ENCODE measurements at regions not wholly inside any gene's neighbourhood (a gene's known extent, or its start where the extent isn't known, plus 50 kb on each side); places are given as distances from the start of the nearest gene placed in this dataset.

DNA sequence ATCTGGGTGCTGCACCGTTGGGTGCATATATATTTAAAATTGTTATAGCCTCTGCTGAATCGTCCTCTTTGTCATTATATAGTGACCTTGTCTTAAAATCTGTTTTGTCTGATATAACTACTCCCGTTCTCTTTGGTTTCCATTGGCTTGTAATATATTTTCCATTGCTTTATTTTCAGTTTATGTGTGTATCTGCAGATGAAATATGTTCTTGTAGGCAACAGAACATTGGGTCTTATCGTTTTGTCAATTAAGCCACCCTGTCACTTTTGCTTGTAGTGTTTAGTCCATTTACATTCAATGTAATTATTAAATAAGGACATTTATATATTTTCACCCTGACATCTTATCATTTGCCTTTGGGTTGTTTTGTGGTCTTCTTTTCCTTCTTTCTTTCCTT is 933.9 kb downstream of the EPHA7 start:
- 85 to 89% (median 88%) methylated on average over 4 of the region's 4 CpGs for WGBS, 3 donors

DNA sequence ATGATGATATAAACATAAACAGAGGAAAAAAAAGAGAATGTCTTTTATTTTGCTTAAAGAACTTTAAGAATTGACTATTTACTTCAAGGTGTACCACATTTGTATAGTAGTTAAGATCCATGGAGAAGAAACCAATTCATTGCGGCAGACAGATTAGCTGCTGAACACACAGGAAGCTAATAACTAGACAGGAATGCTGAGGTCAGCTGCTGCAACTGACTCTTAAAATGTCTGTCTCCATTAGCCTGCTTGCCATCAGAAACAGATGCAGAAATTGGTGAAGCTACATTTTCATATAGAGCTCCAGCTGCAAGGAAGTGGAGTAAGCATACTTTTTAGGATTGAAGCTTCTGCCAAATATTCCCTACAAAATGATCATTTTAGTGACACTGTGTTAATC is 939.5 kb downstream of the EPHA7 start:
- ATAC-seq, result no peak
- Histone ChIP-seq H3K27me3 (ENCODE audit: insufficient read depth in 3 of 3, low read length in 2 of 3) (no peaks in the 10 kb centered on the region), H3K4me1 (no peaks in the 10 kb centered on the region), H3K9me3 (no peaks in the 10 kb centered on the region), H3K27ac (no peak overlapping the region), H3K36me3 (ENCODE audit: insufficient read depth in 1 of 2, low read depth in 1 of 2) (no peaks in the 10 kb centered on the region), H3K4me3 (no peak overlapping the region)
- intact Hi-C loops (cut with DNase I), result no loop called here
- DNase-seq, result no peak
- WGBS, 3 donors, result 4 to 16% (median 11%) methylated on average over 1 of the region's 1 CpG
- TF ChIP-seq, protein P1, sequence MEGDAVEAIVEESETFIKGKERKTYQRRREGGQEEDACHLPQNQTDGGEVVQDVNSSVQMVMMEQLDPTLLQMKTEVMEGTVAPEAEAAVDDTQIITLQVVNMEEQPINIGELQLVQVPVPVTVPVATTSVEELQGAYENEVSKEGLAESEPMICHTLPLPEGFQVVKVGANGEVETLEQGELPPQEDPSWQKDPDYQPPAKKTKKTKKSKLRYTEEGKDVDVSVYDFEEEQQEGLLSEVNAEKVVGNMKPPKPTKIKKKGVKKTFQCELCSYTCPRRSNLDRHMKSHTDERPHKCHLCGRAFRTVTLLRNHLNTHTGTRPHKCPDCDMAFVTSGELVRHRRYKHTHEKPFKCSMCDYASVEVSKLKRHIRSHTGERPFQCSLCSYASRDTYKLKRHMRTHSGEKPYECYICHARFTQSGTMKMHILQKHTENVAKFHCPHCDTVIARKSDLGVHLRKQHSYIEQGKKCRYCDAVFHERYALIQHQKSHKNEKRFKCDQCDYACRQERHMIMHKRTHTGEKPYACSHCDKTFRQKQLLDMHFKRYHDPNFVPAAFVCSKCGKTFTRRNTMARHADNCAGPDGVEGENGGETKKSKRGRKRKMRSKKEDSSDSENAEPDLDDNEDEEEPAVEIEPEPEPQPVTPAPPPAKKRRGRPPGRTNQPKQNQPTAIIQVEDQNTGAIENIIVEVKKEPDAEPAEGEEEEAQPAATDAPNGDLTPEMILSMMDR (IDR thresholded peaks at IDR 0.05), result no peak

More for the DNA sequence above, 933.9 kb downstream of the EPHA7 start:
- DNase-seq (no peak), ATAC-seq (no peak)
- Histone ChIP-seq H3K36me3 (ENCODE audit: insufficient read depth in 1 of 2, low read depth in 1 of 2) (no peaks in the 10 kb centered on the region), H3K4me1 (no peaks in the 10 kb centered on the region), H3K4me3 (no peak overlapping the region), H3K9me3 (no peaks in the 10 kb centered on the region), H3K27me3 (ENCODE audit: insufficient read depth in 3 of 3, low read length in 2 of 3) (no peaks in the 10 kb centered on the region), H3K27ac (no peak overlapping the region)
- intact Hi-C loops (cut with DNase I), result no loop called here
- TF ChIP-seq, protein P1 (IDR thresholded peaks at IDR 0.05), result no peak

DNA sequence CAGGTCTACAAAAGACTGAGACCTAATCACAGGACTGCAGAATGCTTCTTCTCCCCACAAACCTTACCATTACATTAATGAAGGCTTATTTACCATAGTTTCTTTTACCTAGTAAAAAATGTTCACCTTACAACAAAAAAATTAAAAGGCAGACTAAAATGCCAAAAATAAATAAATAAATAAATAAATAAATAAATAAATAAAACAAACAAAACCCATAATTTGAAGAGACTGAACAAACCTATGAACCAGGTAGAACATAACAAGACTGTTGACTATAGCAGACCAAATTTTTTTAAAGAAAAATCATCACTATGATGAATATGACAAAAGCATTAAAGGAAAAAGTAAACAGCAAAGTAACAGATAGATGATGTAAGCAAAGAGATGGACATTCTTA is 946.3 kb downstream of the EPHA7 start:
- TF ChIP-seq, protein P1 (IDR thresholded peaks at IDR 0.05), result no peak
- Histone ChIP-seq H3K9me3 (no peaks in the 10 kb centered on the region), H3K4me3 (no peak overlapping the region), H3K4me1 (no peaks in the 10 kb centered on the region), H3K27me3 (ENCODE audit: insufficient read depth in 3 of 3, low read length in 2 of 3) (no peaks in the 10 kb centered on the region), H3K27ac (no peak overlapping the region), H3K36me3 (ENCODE audit: insufficient read depth in 1 of 2, low read depth in 1 of 2) (no peaks in the 10 kb centered on the region)
- ATAC-seq (no peak), DNase-seq (no peak)
- intact Hi-C loops (cut with DNase I), result no loop called here

DNA sequence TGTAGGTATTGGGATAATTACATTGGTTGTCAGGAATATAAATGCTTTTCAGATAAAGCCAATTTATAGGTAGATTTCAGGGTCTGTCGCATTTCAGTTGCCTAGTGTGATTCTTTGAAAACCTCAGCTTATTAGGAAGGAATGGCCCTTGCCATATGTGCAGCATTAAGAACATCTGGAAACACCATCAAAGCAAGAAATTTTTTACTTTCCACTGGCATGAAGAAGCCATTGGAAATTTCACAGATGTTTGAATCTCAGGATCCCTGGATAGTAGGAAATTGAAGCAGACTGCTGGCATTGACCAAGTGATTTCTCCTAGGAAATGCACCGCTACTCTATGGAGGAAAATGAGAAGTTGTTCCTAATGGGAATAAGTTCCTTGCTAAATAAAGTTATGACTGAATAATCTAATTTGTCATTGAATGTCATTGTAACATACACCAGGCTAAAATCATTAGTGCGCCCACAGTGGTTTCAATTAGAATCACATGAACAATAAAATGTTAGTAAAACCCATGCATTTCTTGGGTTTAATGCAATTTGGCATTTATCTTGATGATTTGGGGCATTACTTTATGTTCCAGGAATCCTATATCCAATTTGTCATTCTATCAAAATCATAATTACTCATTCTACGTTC is 950.1 kb downstream of the EPHA7 start:
- TF ChIP-seq, protein P1 (IDR thresholded peaks at IDR 0.05), result no peak
- WGBS, 3 donors, result 42 to 48% (median 47%) methylated on average over 4 of the region's 4 CpGs
- ATAC-seq (no peak), DNase-seq (no peak)
- Histone ChIP-seq H3K9me3 (peaks cover 4% of the 10 kb centered on the region), H3K27me3 (ENCODE audit: insufficient read depth in 3 of 3, low read length in 2 of 3) (no peaks in the 10 kb centered on the region), H3K4me3 (no peak overlapping the region), H3K36me3 (ENCODE audit: insufficient read depth in 1 of 2, low read depth in 1 of 2) (no peaks in the 10 kb centered on the region), H3K4me1 (no peaks in the 10 kb centered on the region), H3K27ac (no peak overlapping the region)
- intact Hi-C loops (cut with DNase I), result no loop called here

DNA sequence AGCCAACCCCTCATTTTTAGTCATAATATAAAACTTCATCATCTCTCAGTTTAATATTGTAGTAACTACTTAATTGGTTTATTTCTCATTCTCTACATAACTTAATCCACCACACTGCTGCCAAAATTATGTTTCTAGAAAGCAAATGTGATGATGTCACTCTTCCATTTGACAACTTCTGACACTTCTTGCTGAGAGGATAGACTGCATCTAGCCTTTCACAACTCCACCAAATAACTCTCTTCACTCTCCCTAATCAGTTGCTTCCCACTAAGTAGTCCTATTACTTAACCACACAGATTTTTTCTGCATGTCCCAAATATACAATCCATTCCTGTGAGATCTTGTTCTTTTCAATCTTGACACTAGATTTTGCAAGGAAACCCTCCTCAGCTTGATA is 951.3 kb downstream of the EPHA7 start:
- ATAC-seq, result no peak
- no peak for DNase-seq
- intact Hi-C loops (cut with DNase I), result no loop called here

More for the DNA sequence above, 951.3 kb downstream of the EPHA7 start:
- peaks cover 4% of the 10 kb centered on the region for H3K9me3 ChIP-seq
- no peaks in the 10 kb centered on the region for H3K36me3 ChIP-seq (ENCODE audit: insufficient read depth in 1 of 2, low read depth in 1 of 2)
- H3K27me3 ChIP-seq (ENCODE audit: insufficient read depth in 3 of 3, low read length in 2 of 3), result no peaks in the 10 kb centered on the region
- H3K4me3 ChIP-seq, result no peak overlapping the region
- no peaks in the 10 kb centered on the region for H3K4me1 ChIP-seq
- H3K27ac ChIP-seq, result no peak overlapping the region
- TF ChIP-seq, protein P1 (IDR thresholded peaks at IDR 0.05), result no peak
